ENCODE measurements at regions not wholly inside any gene's neighbourhood (a gene's known extent, or its start where the extent isn't known, plus 50 kb on each side); places are given as distances from the start of the nearest gene placed in this dataset.

DNA sequence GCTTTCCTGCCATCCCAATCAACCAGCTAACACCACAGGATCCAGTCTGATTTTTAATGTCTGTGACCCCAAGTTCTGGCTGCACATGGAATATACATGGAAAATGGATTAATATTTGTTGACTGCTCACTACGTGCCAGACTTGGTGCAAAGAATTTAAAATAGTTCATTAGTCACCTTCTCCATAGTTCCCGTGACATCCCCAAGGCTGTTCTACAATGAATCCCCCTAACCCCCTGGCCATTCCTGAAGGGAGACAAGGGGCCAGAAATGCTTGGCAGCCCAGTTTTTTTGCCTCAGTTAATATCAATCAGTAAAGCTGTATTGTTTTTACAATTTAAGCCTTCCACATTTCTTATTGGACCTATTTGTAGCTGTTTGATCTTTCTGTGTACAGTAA, 71.0 kb upstream of the ST3GAL5 start:
- TF ChIP-seq CTCF (conservative IDR thresholded peaks at IDR 0.05; ENCODE audit: low read length), result no peak
- TF ChIP-seq EZH2phosphoT487 (IDR thresholded peaks at IDR 0.05; ENCODE audit: borderline replicate concordance, low read depth, low read length), result no peak

Measured in OCI-LY7 (cell line).